H9 (cell line): ENCODE measurements at regions not wholly inside any gene's neighbourhood (a gene's known extent, or its start where the extent isn't known, plus 50 kb on each side); places are given as distances from the start of the nearest gene placed in this dataset.

ENCODE experiments used
- DNase-seq: peaks from one replicate; pipeline ENCODE4 v3.0.0-alpha.2; 2017
- H2AFZ ChIP-seq: one replicate; pipeline ENCODE4 v1.6.1; 2013; ENCODE audit warnings: mild to moderate bottlenecking, low read length, control low read depth, moderate library complexity
- H2AK5ac ChIP-seq: 2 replicates; pipeline ENCODE4 v1.6.1; 2013; ENCODE audit warnings: low read length, control low read depth, mixed read lengths; ENCODE audit not compliant: insufficient read length
- H2BK120ac ChIP-seq: one replicate; pipeline ENCODE4 v1.6.1; 2013; ENCODE audit warnings: low read depth, mild to moderate bottlenecking, low read length, control low read depth, inconsistent platforms; ENCODE audit not compliant: poor library complexity, severe bottlenecking
- H2BK12ac ChIP-seq: 2 replicates; pipeline ENCODE4 v1.6.1; 2013; ENCODE audit warnings: low read length, control low read depth, mixed read lengths, low read depth; ENCODE audit not compliant: insufficient read length
- H2BK15ac ChIP-seq: 2 replicates; pipeline ENCODE4 v1.6.1; 2013; ENCODE audit warnings: low read depth, low read length, control low read depth
- H2BK20ac ChIP-seq: one replicate; pipeline ENCODE4 v1.6.1; 2013; ENCODE audit warnings: low read depth, mild to moderate bottlenecking, low read length, control low read depth, inconsistent platforms; ENCODE audit not compliant: poor library complexity, severe bottlenecking
- H2BK5ac ChIP-seq: 2 replicates; pipeline ENCODE4 v1.6.1; 2013; ENCODE audit warnings: low read length, control low read depth, mixed read lengths; ENCODE audit not compliant: insufficient read length
- H3K14ac ChIP-seq: 2 replicates; pipeline ENCODE4 v1.6.1; 2013; ENCODE audit warnings: low read length, control low read depth; ENCODE audit not compliant: insufficient read depth
- H3K18ac ChIP-seq: 2 replicates; pipeline ENCODE4 v1.6.1; 2013; ENCODE audit warnings: low read depth, mild to moderate bottlenecking, mixed read lengths, low read length, control low read depth; ENCODE audit not compliant: insufficient read length
- H3K23ac ChIP-seq: 2 replicates; pipeline ENCODE4 v1.6.1; 2013; ENCODE audit warnings: low read length, control low read depth, mixed read lengths, low read depth; ENCODE audit not compliant: insufficient read length
- H3K23me2 ChIP-seq: 2 replicates; pipeline ENCODE4 v1.6.1; 2013; ENCODE audit warnings: low read depth, mild to moderate bottlenecking, mixed read lengths, low read length, control low read depth; ENCODE audit not compliant: insufficient read length, poor library complexity, severe bottlenecking
- H3K27ac ChIP-seq: 2 replicates; pipeline ENCODE4 v1.5.1; 2013; ENCODE audit warnings: low read length, control low read depth, mixed read lengths, low read depth; ENCODE audit not compliant: insufficient read length
- H3K27me3 ChIP-seq: 2 replicates; pipeline ENCODE4 v1.6.1; 2013; ENCODE audit warnings: low read length, control low read depth, inconsistent platforms; ENCODE audit not compliant: insufficient read depth
- H3K4ac ChIP-seq: 2 replicates; pipeline ENCODE4 v1.6.1; 2013; ENCODE audit warnings: low read depth, mild to moderate bottlenecking, control low read depth, inconsistent platforms, low read length, moderate library complexity
- H3K4me1 ChIP-seq: 2 replicates; pipeline ENCODE4 v1.6.1; 2013; ENCODE audit warnings: low read length, control low read depth, inconsistent platforms; ENCODE audit not compliant: insufficient read depth
- H3K4me2 ChIP-seq: 2 replicates; pipeline ENCODE4 v1.6.1; 2013; ENCODE audit warnings: low read length, control low read depth, mixed read lengths; ENCODE audit not compliant: insufficient read length, insufficient read depth
- H3K56ac ChIP-seq: 2 replicates; pipeline ENCODE4 v1.6.1; 2013; ENCODE audit warnings: low read depth, mild to moderate bottlenecking, mixed read lengths, low read length, control low read depth; ENCODE audit not compliant: insufficient read length
- H3K79me1 ChIP-seq: 2 replicates; pipeline ENCODE4 v1.6.1; 2013; ENCODE audit warnings: low read depth, mild to moderate bottlenecking, moderate library complexity, low read length, control low read depth, inconsistent platforms; ENCODE audit not compliant: insufficient read depth, poor library complexity, severe bottlenecking
- H3K79me2 ChIP-seq: 2 replicates; pipeline ENCODE4 v1.6.1; 2013; ENCODE audit warnings: low read length, control low read depth, inconsistent platforms; ENCODE audit not compliant: insufficient read depth
- H3K9ac ChIP-seq: 2 replicates; pipeline ENCODE4 v1.6.1; 2013; ENCODE audit warnings: low read length, control low read depth, mixed read lengths; ENCODE audit not compliant: insufficient read length; ENCODE audit errors: extremely low read depth
- H3K9me3 ChIP-seq: one replicate; pipeline ENCODE4 v1.6.1; 2013; ENCODE audit warnings: low read depth, low read length, inconsistent platforms; ENCODE audit not compliant: control insufficient read depth
- H3T11ph ChIP-seq: one replicate; pipeline ENCODE4 v1.6.1; 2013; ENCODE audit warnings: mild to moderate bottlenecking, low read length, control low read depth, inconsistent platforms
- H4K20me1 ChIP-seq: one replicate; pipeline ENCODE4 v1.6.1; 2013; ENCODE audit not compliant: control insufficient read depth, insufficient read length, insufficient read depth
- H4K5ac ChIP-seq: 2 replicates; pipeline ENCODE4 v1.6.1; 2013; ENCODE audit warnings: low read depth, mild to moderate bottlenecking, mixed read lengths, low read length, control low read depth; ENCODE audit not compliant: insufficient read length
- H4K8ac ChIP-seq: replicated peaks from 2 replicates; pipeline ENCODE4 v1.6.1; 2013; ENCODE audit warnings: low read length, control low read depth, mixed read lengths, low read depth; ENCODE audit not compliant: insufficient read length
- H4K91ac ChIP-seq: 2 replicates; pipeline ENCODE4 v1.6.1; 2013; ENCODE audit warnings: low read depth, mild to moderate bottlenecking, moderate library complexity, mixed read lengths, low read length, control low read depth; ENCODE audit not compliant: insufficient read length
- H3K27ac Mint-ChIP-seq, 3 experiments: 2 replicates in 2 of 3; 3 replicates in 1 of 3; pipeline ENCODE4 v1.8.0; 2020 to 2021; ENCODE audit warnings: mixed read lengths in 3 of 3, mild to moderate bottlenecking in 1 of 3, moderate library complexity in 1 of 3
- H3K27me3 Mint-ChIP-seq: 2 replicates; pipeline ENCODE4 v1.8.0; 2021; ENCODE audit warnings: low read depth, mild to moderate bottlenecking, moderate library complexity, mixed read lengths
- H3K36me3 Mint-ChIP-seq, 3 experiments: 2 replicates in 2 of 3; 3 replicates in 1 of 3; pipeline ENCODE4 v1.8.0; 2020 to 2021; ENCODE audit warnings: low read depth in 3 of 3, mixed read lengths in 3 of 3; ENCODE audit not compliant: insufficient read depth in 1 of 3
- H3K4me1 Mint-ChIP-seq, 2 experiments: 2 replicates each; pipeline ENCODE4 v1.8.0; 2020; ENCODE audit warnings: mixed read lengths in 2 of 2
- H3K4me3 Mint-ChIP-seq, 2 experiments: 2 replicates in 1 of 2; 3 replicates in 1 of 2; pipeline ENCODE4 v1.8.0; 2020 to 2021; ENCODE audit warnings: mild to moderate bottlenecking in 2 of 2, mixed read lengths in 2 of 2, moderate library complexity in 1 of 2
- H3K9me3 Mint-ChIP-seq, 2 experiments: 2 replicates in 1 of 2; 3 replicates in 1 of 2; pipeline ENCODE4 v1.8.0; 2020; ENCODE audit warnings: mild to moderate bottlenecking in 2 of 2, mixed read lengths in 2 of 2, moderate library complexity in 1 of 2
- CTCF ChIP-seq: fragments of 200-600 bp; sonication (generic); conservative IDR thresholded peaks from 3 replicates; pipeline ENCODE4 v1.8.0; 2021; ENCODE audit warnings: antibody characterized with exemption, mild to moderate bottlenecking
- WGBS: extraction: QIAGEN DNeasy Blood & Tissue Kit; methylation state at CpG from one replicate; pipeline ENCODE4 v1.1.7; 2013; ENCODE audit warnings: missing lambda C conversion rate, low lambda C conversion rate, mixed read lengths; ENCODE audit not compliant: insufficient read length; ENCODE audit errors: extremely low coverage; 5-methylcytosine and 5-hydroxymethylcytosine counted together

DNA sequence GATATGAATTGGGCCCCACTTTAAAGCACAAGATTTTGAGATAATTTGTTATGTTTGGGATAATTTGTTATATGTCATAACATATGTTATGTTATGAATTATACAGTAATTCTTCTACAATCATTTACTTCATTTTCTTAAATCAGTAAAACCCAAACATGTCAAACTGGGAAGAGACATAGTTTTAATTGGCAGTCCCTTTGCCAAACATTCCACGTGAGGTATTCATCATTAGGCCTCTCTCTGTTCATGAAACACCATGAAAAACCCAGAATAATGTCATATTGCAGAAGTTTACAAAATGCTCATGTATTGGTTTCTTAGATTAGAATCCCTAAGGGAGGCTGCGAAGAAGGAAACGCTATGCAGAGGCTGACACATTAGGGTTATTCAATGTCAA lies 89.4 kb upstream of the PDE10A start:
- Histone ChIP-seq H2BK12ac (no peak overlapping the region), H3K27me3 (no peaks in the 10 kb centered on the region), H4K8ac (no peak overlapping the region), H4K91ac (no peak overlapping the region), H3K56ac (no peak overlapping the region), H2BK20ac (no peak overlapping the region), H2AFZ (no peak overlapping the region), H3K27ac (no peak overlapping the region), H3K23ac (no peak overlapping the region), H3K23me2 (no peaks in the 10 kb centered on the region), H3K9ac (no peak overlapping the region), H3K4me2 (no peak overlapping the region), H3T11ph (no peak overlapping the region), H3K4ac (no peak overlapping the region), H2BK5ac (no peak overlapping the region), H3K79me1 (no peaks in the 10 kb centered on the region), H3K14ac (no peak overlapping the region), H4K20me1 (no peaks in the 10 kb centered on the region), H3K18ac (no peak overlapping the region), H2BK120ac (no peak overlapping the region), H2AK5ac (no peak overlapping the region), H3K79me2 (no peaks in the 10 kb centered on the region), H4K5ac (no peak overlapping the region), H3K9me3 (no peaks in the 10 kb centered on the region), H2BK15ac (no peak overlapping the region), H3K4me1 (no peaks in the 10 kb centered on the region)
- DNase-seq, result no peak
- no peak overlapping the region for H3K27ac Mint-ChIP-seq
- peaks cover 5 to 13% of the 10 kb centered on the region in 2 experiments; a peak in 4 of 5 replicates for H3K9me3 Mint-ChIP-seq
- H3K27me3 Mint-ChIP-seq, result peaks cover 2% of the 10 kb centered on the region
- H3K4me3 Mint-ChIP-seq, result no peak overlapping the region
- peaks cover 0 to 6% (median 4%) of the 10 kb centered on the region in 3 experiments; a peak in 4 of 7 replicates for H3K36me3 Mint-ChIP-seq
- no peaks in the 10 kb centered on the region for H3K4me1 Mint-ChIP-seq
- TF ChIP-seq CTCF, result no peak
- no CpG with 5 or more reads among the region's 3 CpGs for WGBS
